Activated gamma-delta T cell treated with anti-CD3 and anti-CD28 coated beads, Interleukin-2, amount 50 U/mL, for 16 hours (primary cell): ENCODE measurements at regions not wholly inside any gene's neighbourhood (a gene's known extent, or its start where the extent isn't known, plus 50 kb on each side); places are given as distances from the start of the nearest gene placed in this dataset.
A peak's percentile ranks its signal among the peaks of the same experiment; 100 is the strongest.
"Not testable (repeated sequence)": the region's sequence is repeated elsewhere in the genome, so short reads cannot be mapped to it uniquely, and the experiment has no call there.

Experiments used
- DNase-seq: peaks from one replicate; pipeline ENCODE4 v3.0.0-alpha.2; 2020; ENCODE audit warnings: low read depth

GRCh38 chrX:41003506-41004270 is 81.6 kb upstream of the USP9X start:
- DNase-seq = no peak

DNA sequence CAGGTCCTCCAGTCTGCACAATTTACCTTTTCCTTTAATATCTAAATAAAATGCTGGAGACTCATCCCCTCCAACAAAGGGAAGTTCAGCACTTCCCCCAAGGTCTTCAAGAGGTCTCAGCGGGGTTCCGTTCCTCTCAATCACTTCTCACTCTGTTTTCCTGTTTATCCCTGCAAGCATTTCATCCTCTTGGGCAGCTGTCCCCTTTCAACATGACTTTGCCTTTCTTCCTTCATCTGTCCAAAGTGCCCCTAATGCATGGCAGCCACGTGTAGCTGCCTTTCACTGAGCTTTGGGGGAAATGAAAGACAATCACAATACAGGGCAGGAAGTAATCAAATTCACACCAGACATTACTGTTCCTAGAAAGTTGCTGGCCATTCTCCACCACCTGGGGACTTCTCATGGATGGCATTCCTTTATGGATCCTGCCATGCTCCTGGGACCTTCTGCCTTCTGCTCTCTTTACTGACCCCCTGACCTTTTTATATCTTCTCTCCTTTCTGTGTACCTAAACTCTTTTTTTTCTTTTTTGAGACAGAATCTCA is 79.7 kb upstream of the USP9X start:
- DNase-seq = no peak

GRCh38 chrX:41009850-41010846 is 75.1 kb upstream of the USP9X start:
- peak; percentile 4 for DNase-seq

DNA sequence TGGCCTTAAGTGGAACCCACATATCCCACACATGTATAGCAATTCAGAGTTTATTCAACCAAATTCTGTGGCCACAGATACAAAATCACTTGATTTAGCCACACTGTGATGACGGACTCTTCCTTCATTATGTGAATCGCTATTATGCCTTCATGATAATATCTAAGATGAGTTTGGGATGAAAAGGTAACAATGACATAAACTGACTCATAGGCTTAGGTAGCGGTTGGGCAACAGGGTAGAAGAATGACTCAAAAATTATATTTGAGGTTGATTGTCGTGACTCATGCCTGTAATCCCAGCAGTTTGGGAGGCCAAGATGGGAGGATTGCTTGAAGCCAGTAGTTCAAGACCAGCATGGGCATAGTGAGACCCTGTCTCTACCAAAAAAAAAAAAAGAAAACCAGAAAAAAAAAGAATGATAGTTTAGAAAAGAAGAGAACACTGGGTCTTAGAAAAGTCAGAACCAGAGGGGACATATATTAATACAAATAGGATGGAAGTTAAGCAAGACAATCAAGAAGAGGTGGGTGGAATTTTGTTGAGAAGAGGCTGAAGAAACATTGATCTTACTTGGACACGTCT is 70.4 kb upstream of the USP9X start:
- no peak for DNase-seq

GRCh38 chrX:41017785-41018184 is 67.5 kb upstream of the USP9X start:
- not testable (repeated sequence) for DNase-seq

- not testable (repeated sequence) for DNase-seq
Measured at GRCh38 chrX:41018391-41019040, 66.7 kb upstream of the USP9X start.

- no peak for DNase-seq
Measured at GRCh38 chrX:41019041-41019392, 66.2 kb upstream of the USP9X start.

GRCh38 chrX:41022566-41022965 is 62.7 kb upstream of the USP9X start:
- no peak for DNase-seq

DNA sequence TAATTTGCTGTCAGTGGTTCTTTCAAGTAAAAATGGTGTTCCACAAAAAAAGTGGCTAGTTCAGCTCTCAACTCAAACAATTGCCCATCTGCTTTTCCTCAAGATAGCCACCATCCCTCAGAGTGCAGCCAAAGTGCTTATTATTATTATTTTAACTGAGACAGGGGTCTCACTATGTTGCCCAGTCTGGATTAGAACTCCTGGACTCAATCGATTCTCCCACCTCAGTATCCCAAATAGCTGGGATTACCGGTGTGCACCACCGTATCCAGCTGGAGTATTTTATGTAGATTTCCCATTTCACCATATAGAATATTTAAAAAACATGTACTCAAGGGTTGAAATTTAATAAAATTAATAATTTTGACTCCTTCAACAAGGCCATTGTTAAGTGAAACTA is 62.1 kb upstream of the USP9X start:
- DNase-seq = no peak

- DNase-seq = not testable (repeated sequence)
Measured at GRCh38 chrX:41024335-41024734, 60.9 kb upstream of the USP9X start.

GRCh38 chrX:41024755-41025154 is 60.5 kb upstream of the USP9X start:
- DNase-seq = no peak

DNA sequence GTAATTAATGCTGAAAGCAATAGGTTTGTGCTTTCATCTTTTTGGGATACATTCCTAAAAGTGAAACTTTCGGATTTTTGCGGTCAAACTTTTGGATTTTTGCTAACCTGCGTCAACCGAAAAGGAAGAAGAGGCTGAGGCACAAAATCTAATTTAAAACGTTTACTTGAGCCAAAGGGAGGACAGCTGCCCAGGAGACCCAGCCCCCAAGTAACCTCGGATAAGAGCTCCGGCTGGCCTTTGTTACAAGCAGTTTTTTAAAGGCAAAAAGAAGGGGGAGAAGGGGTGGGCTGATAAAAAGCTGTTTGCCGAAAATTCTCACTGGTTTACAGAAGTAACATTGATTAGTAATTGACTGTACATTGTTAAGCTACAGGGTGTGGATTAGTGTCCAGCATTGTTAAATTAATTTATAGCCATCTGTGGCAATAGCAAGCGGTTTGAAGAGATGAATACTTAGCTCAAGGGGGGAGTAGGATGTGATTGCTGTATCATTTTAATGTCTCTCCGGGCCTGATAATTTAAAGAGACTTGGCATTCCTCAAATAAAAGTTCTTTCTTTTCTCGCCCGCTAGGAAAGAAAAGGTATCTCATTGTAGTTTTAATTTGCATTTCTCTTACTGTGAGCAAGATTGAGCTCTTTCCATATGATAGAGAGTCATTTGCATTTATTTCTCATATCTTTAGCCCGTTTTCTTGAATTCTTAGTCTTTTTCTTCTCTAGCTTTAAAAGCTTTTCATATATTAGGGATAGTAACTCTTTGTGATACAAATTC is 59.1 kb upstream of the USP9X start:
- no peak for DNase-seq

DNA sequence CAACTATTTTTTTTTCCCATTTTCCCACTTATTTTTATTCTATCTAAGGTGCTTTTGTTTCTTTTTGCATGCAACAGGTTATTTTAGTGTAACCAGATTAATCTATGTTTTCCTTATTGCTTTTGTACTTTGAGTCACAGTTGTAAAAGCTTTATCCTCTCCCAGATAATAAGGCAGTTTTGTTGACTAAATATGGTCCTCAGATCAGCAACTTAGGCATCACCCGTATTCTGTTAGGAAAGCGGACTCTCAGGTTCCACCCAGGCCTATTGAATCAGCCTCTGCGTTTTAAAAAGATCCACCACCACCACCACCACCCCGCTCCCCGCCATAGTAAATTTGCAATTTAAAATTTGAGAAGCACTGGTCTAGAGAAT is 58.6 kb upstream of the USP9X start:
- no peak for DNase-seq

- no peak for DNase-seq
Measured at GRCh38 chrX:41029332-41029731, 55.9 kb upstream of the USP9X start.

DNA sequence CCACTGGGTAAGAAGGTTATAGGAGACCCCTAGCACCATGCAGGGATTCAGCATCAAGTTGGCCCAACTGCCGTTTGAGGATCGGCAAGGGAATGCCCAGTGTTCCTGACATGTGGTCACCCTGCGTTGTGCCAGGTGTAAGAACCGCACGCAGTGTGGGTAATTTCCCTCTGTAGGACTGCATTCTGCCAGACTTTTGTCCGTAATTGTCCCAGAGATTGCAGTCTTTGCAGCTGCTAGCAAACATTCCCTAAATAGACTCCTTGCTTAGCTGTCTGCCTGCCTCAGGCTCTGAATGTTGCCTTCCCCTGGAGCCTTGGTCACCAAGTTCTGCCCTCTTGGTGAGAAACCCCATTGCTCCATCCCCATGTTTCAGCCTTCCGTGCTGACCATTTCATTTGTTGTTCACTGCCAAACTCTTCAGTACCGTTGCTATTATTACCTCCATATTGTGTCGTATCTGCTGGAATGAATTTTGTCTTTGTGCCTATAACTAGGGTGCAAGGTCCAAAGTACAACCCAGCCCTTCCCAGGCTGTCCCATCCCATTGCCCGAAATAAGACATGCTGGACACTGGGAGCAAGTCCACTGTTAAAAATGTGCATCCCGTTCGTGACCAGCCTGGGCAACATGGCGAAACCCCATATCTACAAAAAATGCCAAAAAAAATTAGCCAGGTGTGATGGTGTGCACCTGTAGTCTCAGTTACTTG is 53.8 kb upstream of the USP9X start:
- no peak for DNase-seq

- no peak for DNase-seq
Measured at GRCh38 chrX:41033299-41033698, 51.9 kb upstream of the USP9X start.

GRCh38 chrX:41034902-41035301 is 50.3 kb upstream of the USP9X start:
- not testable (repeated sequence) for DNase-seq
